ENCODE measurements at regions not wholly inside any gene's neighbourhood (a gene's known extent, or its start where the extent isn't known, plus 50 kb on each side); places are given as distances from the start of the nearest gene placed in this dataset.

DNA sequence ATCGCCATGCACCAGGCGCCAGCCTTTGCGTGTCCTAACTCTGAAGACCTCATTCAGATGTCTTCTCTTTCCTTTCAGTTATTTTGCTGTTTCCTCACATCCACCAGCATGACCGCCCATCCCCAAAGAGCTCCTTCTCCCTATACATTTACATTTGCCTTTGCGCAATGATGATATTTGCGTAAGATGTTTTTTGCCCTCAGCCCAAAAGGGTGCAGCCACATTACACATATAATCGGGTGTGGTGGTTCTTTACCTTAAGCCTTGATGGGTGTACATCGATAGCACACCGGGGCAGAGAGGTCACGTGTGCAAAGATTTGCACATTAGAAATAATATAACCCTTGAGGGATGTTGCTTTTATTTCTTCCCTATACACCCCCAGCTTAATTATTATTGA is 192.8 kb downstream of the HUNK start:
- Mint-ChIP-seq H3K27ac (no peak overlapping the region), H3K9me3 (no peaks in the 10 kb centered on the region), H3K4me3 (no peak overlapping the region), H3K27me3 (peaks cover 9% of the 10 kb centered on the region), H3K4me1 (no peaks in the 10 kb centered on the region), H3K36me3 (no peaks in the 10 kb centered on the region)
- no peak for ATAC-seq

DNA sequence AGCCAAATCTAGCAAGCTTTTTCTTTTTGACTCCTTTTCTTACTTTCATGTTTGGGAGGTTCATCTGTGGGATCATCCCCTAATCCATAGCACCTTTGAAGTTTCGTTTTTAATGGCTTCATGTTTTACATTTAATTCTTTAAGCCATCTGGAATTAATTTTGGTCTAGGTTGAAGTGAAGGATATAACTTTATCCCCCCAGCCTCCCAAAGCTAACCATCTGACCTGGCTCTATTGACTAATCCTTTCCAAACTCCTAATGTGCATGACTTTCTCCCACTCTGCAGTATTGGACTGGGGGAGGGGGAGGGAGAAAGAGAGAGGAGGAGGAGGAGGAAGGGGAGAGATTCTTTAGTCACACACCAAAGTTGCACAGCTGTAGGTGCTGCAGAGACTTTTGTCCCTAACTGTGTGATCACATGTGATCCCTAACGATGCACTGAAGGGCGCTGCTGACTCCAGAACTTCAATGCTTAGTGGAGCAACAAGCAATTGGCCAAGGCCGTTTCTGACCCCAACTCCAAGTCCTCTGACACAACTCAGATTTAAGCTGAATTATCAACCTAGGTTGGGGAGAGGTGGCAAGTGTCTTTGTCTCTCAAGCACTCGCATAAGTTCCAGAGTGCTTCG is 191.6 kb downstream of the HUNK start:
- no peak for ATAC-seq
- H3K27me3 Mint-ChIP-seq = peaks cover 9% of the 10 kb centered on the region
- no peaks in the 10 kb centered on the region for H3K36me3 Mint-ChIP-seq
- H3K4me1 Mint-ChIP-seq = no peaks in the 10 kb centered on the region
- no peaks in the 10 kb centered on the region for H3K9me3 Mint-ChIP-seq
- no peak overlapping the region for H3K27ac Mint-ChIP-seq
- no peak overlapping the region for H3K4me3 Mint-ChIP-seq

DNA sequence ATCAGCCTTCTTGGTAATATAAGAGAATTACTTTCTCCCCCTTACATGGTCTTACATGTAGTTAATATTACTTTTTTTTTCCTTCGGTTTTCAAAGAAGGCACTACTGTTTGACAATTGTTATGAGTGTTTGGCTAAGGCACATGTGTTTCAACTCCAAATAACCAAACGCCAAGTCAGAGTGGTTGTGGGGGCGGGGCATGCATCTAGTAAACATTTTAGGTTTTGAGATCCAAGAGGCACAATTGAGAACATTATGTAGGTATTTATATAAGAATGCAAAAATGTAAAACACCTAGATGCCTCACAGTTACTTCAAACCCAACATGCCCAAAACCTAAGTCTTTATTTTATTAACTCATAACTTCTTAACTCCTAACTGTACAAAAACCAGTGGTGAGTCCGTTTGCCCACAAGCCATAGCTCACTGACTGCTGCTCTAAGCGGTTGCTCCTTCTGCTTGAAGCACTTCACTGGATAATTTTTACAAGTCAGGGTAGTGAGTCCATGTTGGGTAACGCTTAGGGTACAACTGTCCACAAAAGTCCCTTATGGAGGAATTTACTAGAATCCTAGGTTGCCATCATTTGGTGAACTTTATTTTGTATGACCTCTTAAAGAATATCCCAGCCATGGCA is 189.9 kb downstream of the HUNK start:
- Mint-ChIP-seq H3K36me3 (no peaks in the 10 kb centered on the region), H3K9me3 (no peaks in the 10 kb centered on the region), H3K4me3 (no peak overlapping the region), H3K27me3 (peaks cover 9% of the 10 kb centered on the region), H3K27ac (no peak overlapping the region), H3K4me1 (no peaks in the 10 kb centered on the region)
- no peak for ATAC-seq

DNA sequence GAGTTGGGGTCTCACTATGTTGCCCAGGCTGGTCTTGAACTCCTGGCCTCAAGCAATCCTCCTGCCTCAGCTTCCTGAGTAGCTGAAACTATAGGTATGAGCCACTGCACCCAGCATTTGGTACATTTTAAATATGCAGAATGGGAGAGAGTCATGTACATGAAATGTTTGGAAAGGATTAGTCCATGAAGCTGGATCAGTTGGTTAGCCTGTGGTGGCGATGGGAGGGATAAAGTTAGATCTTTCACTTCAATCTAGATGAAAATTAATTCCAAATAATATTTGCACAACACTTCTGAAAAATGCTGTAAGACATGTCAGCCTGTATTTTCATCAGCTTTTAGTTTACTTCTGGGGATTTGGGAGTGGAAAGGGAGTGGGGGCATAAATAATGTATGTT is 188.9 kb downstream of the HUNK start:
- H3K36me3 Mint-ChIP-seq = no peaks in the 10 kb centered on the region
- peaks cover 9% of the 10 kb centered on the region for H3K27me3 Mint-ChIP-seq
- no peak overlapping the region for H3K4me3 Mint-ChIP-seq
- H3K9me3 Mint-ChIP-seq = no peaks in the 10 kb centered on the region
- no peaks in the 10 kb centered on the region for H3K4me1 Mint-ChIP-seq
- ATAC-seq = no peak
- H3K27ac Mint-ChIP-seq = no peak overlapping the region

DNA sequence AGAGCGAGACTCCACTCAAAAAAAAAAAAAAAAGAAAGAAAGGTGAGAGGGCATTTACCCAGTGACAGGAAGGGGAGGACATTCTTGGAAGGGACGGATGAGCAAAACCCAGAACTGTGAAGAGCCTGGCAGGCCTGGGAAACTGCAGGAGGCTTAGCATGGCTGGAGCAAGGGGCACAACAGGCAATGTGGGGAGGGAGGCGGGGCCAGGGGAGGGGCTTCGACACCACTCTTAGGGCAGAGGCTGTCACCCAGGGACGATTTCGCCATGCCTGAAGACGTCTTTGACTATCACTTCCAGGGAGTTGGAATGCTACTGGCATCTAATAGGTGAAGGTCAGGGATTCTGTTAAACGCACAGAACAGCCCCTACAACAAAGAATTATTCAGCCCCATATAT is 184.0 kb downstream of the HUNK start:
- H3K9me3 Mint-ChIP-seq = peaks cover 8% of the 10 kb centered on the region

DNA sequence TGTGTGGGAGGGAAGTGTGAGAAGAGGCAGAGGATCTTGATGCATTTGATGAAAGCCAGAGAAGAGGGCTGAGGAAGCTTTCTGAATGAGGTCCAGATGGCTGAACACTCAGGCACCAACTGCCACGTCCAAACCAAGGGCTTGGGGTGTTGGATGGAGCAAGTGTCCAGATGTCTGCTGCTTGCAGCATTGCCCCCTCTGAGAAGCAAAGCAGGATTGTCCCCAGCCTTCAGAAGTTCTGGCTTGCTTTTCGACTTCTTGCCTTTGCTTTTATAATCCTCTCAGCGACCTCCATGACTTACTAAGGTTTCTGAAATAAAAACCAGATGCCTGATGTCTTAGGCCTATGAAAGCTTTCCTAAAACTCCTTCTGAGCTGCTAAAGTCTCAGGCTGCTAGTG is 182.5 kb downstream of the HUNK start:
- Mint-ChIP-seq H3K27me3 (no peaks in the 10 kb centered on the region), H3K36me3 (no peaks in the 10 kb centered on the region), H3K4me1 (no peaks in the 10 kb centered on the region), H3K4me3 (no peak overlapping the region), H3K27ac (no peak overlapping the region), H3K9me3 (peaks cover 14% of the 10 kb centered on the region)
- no peak for ATAC-seq

More for the DNA sequence above, 184.0 kb downstream of the HUNK start:
- no peaks in the 10 kb centered on the region for H3K36me3 Mint-ChIP-seq
- H3K4me3 Mint-ChIP-seq = no peak overlapping the region
- no peak overlapping the region for H3K27ac Mint-ChIP-seq
- no peaks in the 10 kb centered on the region for H3K4me1 Mint-ChIP-seq
- no peaks in the 10 kb centered on the region for H3K27me3 Mint-ChIP-seq
- no peak for ATAC-seq
